HUDEP-2 (cell line): ENCODE measurements at regions not wholly inside any gene's neighbourhood (a gene's known extent, or its start where the extent isn't known, plus 50 kb on each side); places are given as distances from the start of the nearest gene placed in this dataset.
"Not testable (repeated sequence)": the region's sequence is repeated elsewhere in the genome, so short reads cannot be mapped to it uniquely, and the experiment has no call there.

Source experiments
- DNase-seq, 76 experiments: peaks; one replicate each; lab custom pipeline; 2025; ENCODE audit not compliant: unreplicated experiment in 76 of 76; lab: John Stamatoyannopoulos, UW

- no peak for DNase-seq
These were observed 239.7 kb upstream of the FAM241A start for GRCh38 chr4:111905511-111905910.

- DNase-seq: no peak
These were observed 225.6 kb upstream of the FAM241A start for GRCh38 chr4:111919639-111920038.

DNA sequence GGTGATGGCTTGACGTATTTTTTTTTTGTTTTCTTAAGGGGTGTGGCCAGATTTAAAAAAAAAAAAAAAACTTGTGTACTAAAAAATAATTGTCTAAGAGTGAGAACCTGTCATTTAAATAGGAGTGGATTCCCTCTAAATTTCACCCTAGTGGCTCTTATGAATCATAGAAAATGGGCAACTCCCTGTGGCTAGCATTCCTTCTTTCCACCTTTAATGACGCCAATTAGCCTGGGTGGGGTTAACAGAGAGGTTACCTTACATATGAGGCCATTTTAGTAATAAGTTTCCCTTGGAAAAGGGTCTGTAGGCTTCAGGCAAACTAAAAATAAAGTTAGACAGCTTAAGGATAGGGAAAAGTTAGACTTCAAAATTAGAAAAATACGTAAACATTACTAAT lies 223.5 kb upstream of the FAM241A start:
- no peak for DNase-seq

DNA sequence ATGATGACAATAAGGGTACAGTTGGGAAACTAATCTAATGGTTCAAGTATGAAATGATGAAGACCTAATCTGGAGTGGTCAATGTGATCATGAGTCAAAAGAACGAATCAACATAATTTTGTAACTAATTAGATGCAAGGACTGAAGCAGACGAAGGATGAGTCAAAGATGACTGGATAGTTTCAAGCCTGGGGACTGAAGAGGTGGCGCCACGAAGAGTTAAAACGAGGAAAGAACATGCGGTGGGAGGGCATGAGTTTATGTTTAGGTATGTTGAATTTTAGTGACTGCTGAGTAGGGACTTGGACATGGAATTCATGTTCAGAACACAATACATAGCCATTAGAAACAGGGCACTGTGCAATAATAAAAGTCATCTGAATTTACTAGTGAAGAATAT lies 221.5 kb upstream of the FAM241A start:
- no peak for DNase-seq

DNA sequence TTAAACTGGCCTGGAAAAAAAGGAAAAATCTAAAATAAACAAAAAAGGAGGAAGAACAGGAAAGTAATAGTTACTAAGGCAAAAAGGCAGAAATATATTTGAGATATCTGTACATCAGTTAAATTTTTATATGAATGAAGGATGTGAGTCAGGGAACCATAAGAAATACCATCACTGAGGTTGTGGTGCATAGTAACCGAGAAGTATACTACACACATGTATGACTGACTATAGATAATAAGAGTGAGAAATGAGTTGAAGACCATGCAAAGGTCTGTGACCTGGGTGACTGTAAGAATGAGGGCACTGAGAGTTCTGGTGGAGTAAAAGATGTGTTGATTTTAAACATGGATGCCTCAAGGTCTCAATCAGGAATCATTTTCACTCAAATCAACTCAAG lies 220.6 kb upstream of the FAM241A start:
- no peak for DNase-seq

- DNase-seq: no peak
These were observed 214.6 kb upstream of the FAM241A start for GRCh38 chr4:111930659-111931058.

DNA sequence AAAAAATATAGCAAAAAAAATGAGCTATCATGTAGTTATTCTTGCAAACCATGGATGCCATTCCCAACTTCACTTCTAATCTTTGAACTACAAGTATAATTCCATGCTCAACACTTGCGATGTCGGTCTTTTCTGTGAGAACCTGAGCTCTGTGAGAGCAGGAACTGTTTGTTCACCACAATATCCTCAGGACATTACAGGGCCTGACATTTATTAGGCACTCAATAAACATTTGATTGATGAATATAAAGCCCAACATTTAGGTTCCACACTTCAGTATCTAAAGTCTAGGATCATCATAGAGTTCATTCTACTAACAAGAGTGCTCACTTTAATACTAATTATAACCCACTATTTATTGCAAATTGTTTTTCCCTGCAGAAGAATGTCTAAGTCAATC lies 211.6 kb upstream of the FAM241A start:
- DNase-seq: no peak

DNA sequence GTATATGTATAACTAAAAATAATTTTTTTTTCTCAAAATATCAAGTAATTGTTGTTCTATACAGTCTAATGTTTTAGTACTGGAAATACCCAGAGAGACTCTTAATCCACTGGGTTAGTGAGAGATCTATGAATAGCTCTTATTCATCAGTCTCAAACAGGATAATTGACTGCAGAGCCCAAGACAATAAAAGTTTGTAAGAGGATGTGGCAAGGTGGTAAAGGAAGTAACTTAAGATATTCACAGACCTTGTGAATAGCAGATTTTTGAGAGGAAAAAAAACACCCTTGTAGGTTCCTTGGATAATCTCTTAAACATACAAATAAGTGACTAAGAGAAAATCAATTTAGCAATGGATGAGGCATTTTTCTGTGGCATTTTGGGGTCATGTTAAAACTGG lies 210.9 kb upstream of the FAM241A start:
- DNase-seq: no peak

- peak in 1 of 76 experiments; percentile 1 for DNase-seq
These were observed 207.9 kb upstream of the FAM241A start for GRCh38 chr4:111937368-111937767.

DNA sequence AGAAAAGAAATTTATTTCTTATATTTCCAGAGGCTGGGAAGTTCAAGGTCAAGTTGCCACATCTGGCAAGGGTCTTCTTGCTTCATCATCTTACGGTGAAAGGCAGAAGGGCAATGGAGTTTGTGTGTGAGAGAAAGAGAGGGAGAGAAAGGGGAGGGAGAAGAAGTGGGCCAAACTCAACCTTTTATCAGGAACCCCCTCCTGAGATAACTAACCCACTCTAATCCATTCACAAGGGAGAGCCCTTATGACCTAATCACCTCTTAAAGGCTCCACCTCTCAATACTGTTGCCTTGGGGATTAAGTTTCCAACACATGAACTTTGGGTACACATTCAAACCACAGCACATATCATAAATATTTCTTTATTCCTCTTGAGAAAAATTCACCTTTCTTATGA lies 203.3 kb upstream of the FAM241A start:
- DNase-seq: no peak

- peak in 7 of 76 experiments; percentile 0 to 27 (median 9) for DNase-seq
These were observed 201.5 kb upstream of the FAM241A start for GRCh38 chr4:111943796-111944203.

- DNase-seq: peak in 1 of 76 experiments; percentile 1
These were observed 200.2 kb upstream of the FAM241A start for GRCh38 chr4:111945014-111945413.

DNA sequence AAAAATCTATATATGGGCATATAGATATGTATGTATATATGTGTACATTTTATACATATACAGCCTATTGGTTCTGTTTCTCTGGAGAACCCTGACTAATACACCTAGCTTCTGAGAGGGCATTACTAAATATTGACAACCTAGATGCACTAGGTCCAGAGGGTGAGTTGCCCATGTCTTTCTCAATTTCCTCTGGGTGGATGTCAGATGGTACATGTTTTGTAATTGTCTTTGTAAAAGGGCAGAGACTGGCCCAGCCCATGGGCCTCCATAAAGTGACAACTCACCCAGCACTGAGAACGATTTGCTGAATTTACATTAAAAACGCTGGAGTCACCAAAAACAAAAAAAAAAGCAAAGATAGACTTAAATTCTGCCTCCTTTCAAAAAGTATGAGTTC lies 198.5 kb upstream of the FAM241A start:
- DNase-seq: no peak

DNA sequence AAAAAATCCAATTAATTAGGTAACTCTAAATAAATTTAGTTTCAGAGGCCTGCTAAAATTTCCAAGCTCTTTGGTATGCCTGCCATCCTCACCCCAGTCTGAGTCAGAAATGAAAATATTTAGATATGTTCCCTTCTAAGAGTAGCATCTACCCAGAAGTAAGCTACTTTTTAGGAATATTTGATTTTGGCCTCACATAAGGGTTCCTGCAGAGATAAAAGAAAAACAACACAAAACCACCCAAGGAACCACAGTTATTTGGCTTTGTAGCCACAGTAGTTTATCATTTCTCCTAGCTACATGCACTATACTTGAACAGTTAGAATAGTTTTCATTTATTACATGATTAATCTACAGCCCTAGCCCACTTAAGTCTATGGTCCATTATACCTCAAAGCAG lies 192.6 kb upstream of the FAM241A start:
- DNase-seq: no peak

DNA sequence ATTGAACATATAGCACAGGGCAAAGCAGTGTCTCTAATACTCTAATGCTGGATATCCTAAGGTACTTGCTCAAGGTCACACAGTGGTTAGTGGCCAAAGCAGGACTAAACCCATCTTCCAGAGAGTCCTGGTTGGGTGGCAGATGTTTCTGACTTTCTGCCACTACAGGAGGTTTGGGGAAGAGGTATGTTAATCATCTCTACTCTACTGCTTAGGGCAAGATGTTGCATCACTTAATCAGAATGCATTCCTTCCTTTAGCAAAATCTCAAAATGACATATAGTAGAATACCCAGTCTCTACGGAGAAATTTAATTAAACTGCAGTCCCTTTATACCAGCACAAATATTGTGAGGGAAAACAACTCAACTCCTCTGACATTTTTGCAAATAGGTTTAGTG lies 190.7 kb upstream of the FAM241A start:
- no peak for DNase-seq

GRCh38 chr4:111955001-111955400 lies 190.3 kb upstream of the FAM241A start:
- no peak for DNase-seq

DNA sequence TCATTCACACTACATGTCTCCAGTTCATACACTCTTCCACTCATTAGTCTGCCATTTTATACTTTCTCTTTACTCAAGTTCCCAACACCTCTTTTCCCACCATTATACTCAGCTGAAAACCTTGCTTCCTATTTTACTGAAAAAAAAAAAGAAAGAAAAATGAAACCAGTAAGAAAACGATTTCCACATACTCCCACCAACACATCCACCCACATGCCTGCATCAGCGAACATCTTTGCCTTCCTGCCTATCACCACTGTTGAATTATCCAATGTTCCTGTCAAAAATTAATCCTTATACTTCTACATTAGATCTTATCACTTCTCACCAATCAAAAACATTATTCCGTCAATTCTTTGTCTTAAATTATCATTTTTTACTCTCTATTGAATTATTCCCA lies 188.1 kb upstream of the FAM241A start:
- no peak for DNase-seq

GRCh38 chr4:111957997-111958396 lies 187.3 kb upstream of the FAM241A start:
- no peak for DNase-seq

DNA sequence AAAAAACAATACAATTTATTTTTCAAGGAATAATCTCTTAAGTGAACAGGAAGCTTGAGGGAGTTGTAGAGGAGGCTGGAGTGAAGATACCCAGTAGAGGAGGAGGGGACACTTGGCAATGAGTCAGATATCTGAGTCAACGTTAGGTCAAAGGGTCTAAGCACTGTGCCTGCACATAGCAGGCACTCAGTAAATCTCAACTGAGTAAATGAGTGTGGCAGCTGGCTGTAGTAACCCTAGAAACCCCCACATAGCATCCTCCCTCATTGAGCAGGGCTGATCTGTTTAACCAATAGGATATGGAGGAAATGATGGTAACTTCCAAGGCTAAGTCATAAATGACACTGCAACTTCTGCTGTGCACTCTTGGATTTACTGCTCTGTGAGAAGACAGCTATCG lies 186.0 kb upstream of the FAM241A start:
- no peak for DNase-seq

- DNase-seq: peak in 14 of 76 experiments; percentile 1 to 27 (median 10)
These were observed 185.0 kb upstream of the FAM241A start for GRCh38 chr4:111960241-111960667.

GRCh38 chr4:111961026-111961425 lies 184.2 kb upstream of the FAM241A start:
- DNase-seq: not testable (repeated sequence)

GRCh38 chr4:111961809-111962208 lies 183.4 kb upstream of the FAM241A start:
- no peak for DNase-seq

DNA sequence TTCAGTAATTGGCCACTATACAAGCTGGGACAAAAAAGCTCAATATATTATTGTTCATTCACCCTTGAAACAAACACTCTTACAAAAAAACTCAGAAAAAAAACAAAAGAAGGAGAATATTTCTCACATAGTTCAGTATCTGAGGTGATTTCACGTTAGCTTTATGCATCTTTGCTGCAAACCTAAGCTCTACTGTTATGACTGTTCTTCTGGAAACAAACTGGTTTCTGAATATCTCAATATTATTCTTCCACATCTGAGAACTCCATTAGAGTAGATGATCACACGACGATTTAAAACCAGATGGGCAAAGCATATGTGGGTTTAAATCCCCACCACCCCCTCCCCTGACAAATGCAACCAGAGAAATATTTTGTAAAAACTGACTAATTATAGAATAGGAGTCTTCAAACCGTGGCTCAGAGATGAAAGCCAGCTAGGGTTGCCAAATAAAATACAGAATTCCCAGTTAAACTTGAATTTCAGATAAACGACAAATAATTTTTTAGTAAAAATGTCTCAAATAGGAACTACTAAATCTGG lies 182.0 kb upstream of the FAM241A start:
- DNase-seq: no peak
